Thyroid gland (tissue), 4 donors: ENCODE measurements at regions not wholly inside any gene's neighbourhood (a gene's known extent, or its start where the extent isn't known, plus 50 kb on each side); places are given as distances from the start of the nearest gene placed in this dataset.

Experiments used
- CTCF ChIP-seq, 6 experiments: fragments of 200-600 bp in 3 of 6; fragments of 450-650 bp in 3 of 6; sonication (generic) in 3 of 6; IDR thresholded peaks; one replicate each; pipeline ENCODE4 v1.5.1; 2016 to 2019; ENCODE audit warnings: antibody characterized with exemption in 6 of 6, mild to moderate bottlenecking in 2 of 6, inconsistent platforms in 1 of 6, moderate library complexity in 1 of 6
- POLR2A ChIP-seq, 2 donors: fragments of 450-650 bp; IDR thresholded peaks; one replicate each; pipeline ENCODE4 v1.6.1; 2017; ENCODE audit warnings: antibody characterized with exemption in 2 of 2, mild to moderate bottlenecking in 2 of 2, moderate library complexity in 1 of 2

- TF ChIP-seq CTCF (IDR thresholded peaks at IDR 0.05) (no peak), POLR2A (IDR thresholded peaks at IDR 0.05) (no peak)
Observed at GRCh38 chrX:35439692-35440091, 358.4 kb upstream of the MAGEB16 start.
